GM12878 (cell line): ENCODE measurements at regions not wholly inside any gene's neighbourhood (a gene's known extent, or its start where the extent isn't known, plus 50 kb on each side); places are given as distances from the start of the nearest gene placed in this dataset.

Source experiments
- ATAC-seq: fragments of 200-7000 bp; cut with Tn5 transposase; 3 replicates; pipeline ENCODE4 v1.9.1; 2020; ENCODE audit warnings: mild to moderate bottlenecking, moderate library complexity
- BruUV-seq: library from RNA; stranded (reverse); fragments of 400-500 nt; replicated peaks from 2 replicates; lab custom pipeline; 2021; lab: Mats Ljungman, UMichigan
- CTCF ChIA-PET: fragments of 300-600 bp; sonication (Branson Sonifier 250); formaldehyde crosslinking; extraction: SDS; loops from one replicate; lab custom pipeline; 2021; ENCODE audit warnings: inconsistent platforms; lab: Yijun Ruan, JAX
- POLR2A ChIA-PET: fragments of 350-600 bp; formaldehyde crosslinking; extraction: SDS; loops from one replicate; lab custom pipeline; 2021; ENCODE audit warnings: inconsistent platforms; lab: Charles Lee
- RAD21 ChIA-PET: fragments of 300-600 bp; sonication (Branson Sonifier 250); formaldehyde crosslinking; loops from one replicate; lab custom pipeline; 2023; ENCODE audit warnings: antibody characterized with exemption; ENCODE audit not compliant: unreplicated experiment; lab: Charles Lee
- SMC1A ChIA-PET: fragments of 300-600 bp; sonication (Branson Sonifier 250); formaldehyde crosslinking; loops from one replicate; lab custom pipeline; 2023; ENCODE audit not compliant: unreplicated experiment, uncharacterized antibody; lab: Charles Lee
- DNase-seq: peaks from one replicate; pipeline ENCODE4 v3.0.0-alpha.2; 2011; ENCODE audit warnings: low read depth, low spot score
- FAIRE-seq: peaks from 3 replicates; lab custom pipeline; 2011; peaks lifted over from hg19 to GRCh38; lab: Jason Lieb, UNC
- H2AFZ ChIP-seq: 2 replicates; pipeline ENCODE4 v1.6.0; 2011; ENCODE audit warnings: low read depth, low read length, control low read depth; ENCODE audit not compliant: control insufficient read depth
- H3K27ac ChIP-seq: 2 replicates; pipeline ENCODE4 v1.5.1; 2011; ENCODE audit warnings: control low read depth; ENCODE audit not compliant: control insufficient read depth, insufficient read depth
- H3K27me3 ChIP-seq, 2 experiments: replicated peaks in 1 of 2; 2 replicates each; pipeline versions ENCODE4 v1.6.0 to v1.6.1; 2011; ENCODE audit warnings: low read length in 1 of 2; ENCODE audit not compliant: control insufficient read depth in 2 of 2, insufficient read depth in 2 of 2
- H3K36me3 ChIP-seq, 2 experiments: 2 replicates each; pipeline ENCODE4 v1.5.1; 2011; ENCODE audit warnings: low read length in 1 of 2; ENCODE audit not compliant: control insufficient read depth in 2 of 2, insufficient read depth in 2 of 2
- H3K4me1 ChIP-seq: 2 replicates; pipeline ENCODE4 v1.6.1; 2011; ENCODE audit warnings: mild to moderate bottlenecking, low read length, moderate library complexity, mixed read lengths; ENCODE audit not compliant: control insufficient read depth, insufficient read depth
- H3K4me2 ChIP-seq: 2 replicates; pipeline ENCODE4 v1.6.0; 2011; ENCODE audit warnings: control low read depth; ENCODE audit not compliant: control insufficient read depth, insufficient read depth
- H3K4me3 ChIP-seq: fragments of 200-600 bp; sonication (generic); 2 replicates; pipeline ENCODE4 v1.5.1; 2016
- H3K79me2 ChIP-seq: 2 replicates; pipeline ENCODE4 v1.6.0; 2011; ENCODE audit warnings: low read length; ENCODE audit not compliant: control insufficient read depth, insufficient read depth
- H3K9ac ChIP-seq: 2 replicates; pipeline ENCODE4 v1.8.0; 2011; ENCODE audit warnings: low read length, control low read depth, mixed read lengths; ENCODE audit not compliant: control insufficient read depth, insufficient read depth
- H3K9me3 ChIP-seq: replicated peaks from 3 replicates; pipeline ENCODE4 v1.5.1; 2011; ENCODE audit warnings: mild to moderate bottlenecking, low read length; ENCODE audit not compliant: control insufficient read depth, insufficient read depth
- H4K20me1 ChIP-seq: 2 replicates; pipeline ENCODE4 v1.6.0; 2011; ENCODE audit not compliant: control insufficient read depth, insufficient read depth
- IKZF1 ChIP-seq: fragments of 450-650 bp; conservative IDR thresholded peaks from 2 replicates; pipeline ENCODE4 v1.6.1; 2017; ENCODE audit warnings: antibody characterized with exemption, mild to moderate bottlenecking
- IRF3 ChIP-seq: fragments of 450-650 bp; IDR thresholded peaks from 2 replicates; pipeline ENCODE4 v1.6.1; 2014; ENCODE audit warnings: mild to moderate bottlenecking
- IRF4 ChIP-seq: IDR thresholded peaks from 2 replicates; pipeline ENCODE4 v1.6.1; 2011; ENCODE audit warnings: low read depth, low read length
- KLF5 ChIP-seq: fragments of 450-650 bp; IDR thresholded peaks from 2 replicates; pipeline ENCODE4 v1.6.1; 2014; ENCODE audit warnings: mild to moderate bottlenecking; ENCODE audit not compliant: partially characterized antibody
- MTA2 ChIP-seq: fragments of 450-650 bp; IDR thresholded peaks from 2 replicates; pipeline ENCODE4 v1.6.1; 2016; ENCODE audit warnings: low read depth, mild to moderate bottlenecking, moderate library complexity
- PKNOX1 ChIP-seq: fragments of 450-650 bp; IDR thresholded peaks from 2 replicates; pipeline ENCODE4 v1.6.1; 2016; ENCODE audit warnings: mild to moderate bottlenecking
- POU2F2 ChIP-seq: IDR thresholded peaks from 3 replicates; pipeline ENCODE4 v1.6.1; 2011; ENCODE audit warnings: low read depth, mild to moderate bottlenecking, low read length, borderline replicate concordance
- SREBF1 ChIP-seq: IDR thresholded peaks from 2 replicates; pipeline ENCODE4 v1.6.1; 2012; ENCODE audit warnings: mild to moderate bottlenecking, low read length
- TCF7 ChIP-seq: IDR thresholded peaks from 2 replicates; pipeline ENCODE4 v1.6.1; 2014; ENCODE audit warnings: antibody characterized with exemption, borderline replicate concordance
- WGBS: methylation state at CpG from one replicate; pipeline ENCODE4 v1.1.6; 2016; ENCODE audit warnings: low lambda C conversion rate; ENCODE audit not compliant: insufficient replicate concordance, insufficient coverage; ENCODE audit errors: missing lambda C conversion rate; 5-methylcytosine and 5-hydroxymethylcytosine counted together
- in situ Hi-C: fragments of 300-500 bp; cut with MboI; formaldehyde crosslinking; loops from 9 replicates; pipeline ENCODE4 v1.14.3; 2018; ENCODE audit warnings: mixed read lengths
- intact Hi-C: fragments of 100-400 bp; cut with micrococcal nuclease; formaldehyde crosslinking; loops from one replicate; pipeline ENCODE4 v1.14.2; 2022; ENCODE audit not compliant: unreplicated experiment
- TF ChIP-seq, protein P1 (sequence below): fragments of 450-650 bp; IDR thresholded peaks from 2 replicates; pipeline ENCODE4 v1.6.1; 2018; ENCODE audit warnings: mild to moderate bottlenecking, low read depth, moderate library complexity; ENCODE audit not compliant: partially characterized antibody
- TF ChIP-seq, protein P2 (sequence below): IDR thresholded peaks from 2 replicates; pipeline ENCODE4 v1.6.1; 2011; ENCODE audit warnings: low read depth, low read length, improper control_type of control experiment, borderline replicate concordance
- TF ChIP-seq, protein P3 (sequence below): IDR thresholded peaks from 2 replicates; pipeline ENCODE4 v1.6.1; 2012; ENCODE audit warnings: low read length, inconsistent platforms

GRCh38 chr12:92008345-92008744, 137.3 kb downstream of the BTG1 start:
- Histone ChIP-seq H3K9ac (no peak overlapping the region), H3K4me2 (no peak overlapping the region), H3K27me3 (no peaks in the 10 kb centered on the region), H2AFZ (no peak overlapping the region), H3K36me3 (no peaks in the 10 kb centered on the region), H3K4me3 (no peak overlapping the region), H3K9me3 (no peaks in the 10 kb centered on the region; the same call in 2 of the 3 replicates), H3K27ac (no peak overlapping the region), H3K4me1 (peaks cover 3% of the 10 kb centered on the region; the same call in 1 of the 2 replicates), H4K20me1 (no peaks in the 10 kb centered on the region), H3K79me2 (no peaks in the 10 kb centered on the region)
- ChIA-PET SMC1A (interaction anchor here (1.1 to 2.8 kb wide), 5 partner anchors 13 to 136 kb away, joined by 4 to 27 read pairs (median 7); no protein-coding TSS in a partner anchor), CTCF (interaction anchor here (0.6 to 1.2 kb wide), 3 partner anchors 128 to 196 kb away, joined by 3 read pairs; no protein-coding TSS in a partner anchor), POLR2A (no interaction called here), RAD21 (interaction anchor here (0.8 to 2.7 kb wide), 6 partner anchors 18 to 497 kb away, joined by 3 to 12 read pairs (median 5); no protein-coding TSS in a partner anchor)
- no TSS peak for BruUV-seq
- no peak for DNase-seq
- TF ChIP-seq SREBF1 (no peak), POU2F2 (no peak), IRF4 (no peak), KLF5 (no peak), TCF7 (no peak), IRF3 (no peak), MTA2 (no peak), IKZF1 (no peak), PKNOX1 (no peak)
- TF ChIP-seq, protein P1, sequence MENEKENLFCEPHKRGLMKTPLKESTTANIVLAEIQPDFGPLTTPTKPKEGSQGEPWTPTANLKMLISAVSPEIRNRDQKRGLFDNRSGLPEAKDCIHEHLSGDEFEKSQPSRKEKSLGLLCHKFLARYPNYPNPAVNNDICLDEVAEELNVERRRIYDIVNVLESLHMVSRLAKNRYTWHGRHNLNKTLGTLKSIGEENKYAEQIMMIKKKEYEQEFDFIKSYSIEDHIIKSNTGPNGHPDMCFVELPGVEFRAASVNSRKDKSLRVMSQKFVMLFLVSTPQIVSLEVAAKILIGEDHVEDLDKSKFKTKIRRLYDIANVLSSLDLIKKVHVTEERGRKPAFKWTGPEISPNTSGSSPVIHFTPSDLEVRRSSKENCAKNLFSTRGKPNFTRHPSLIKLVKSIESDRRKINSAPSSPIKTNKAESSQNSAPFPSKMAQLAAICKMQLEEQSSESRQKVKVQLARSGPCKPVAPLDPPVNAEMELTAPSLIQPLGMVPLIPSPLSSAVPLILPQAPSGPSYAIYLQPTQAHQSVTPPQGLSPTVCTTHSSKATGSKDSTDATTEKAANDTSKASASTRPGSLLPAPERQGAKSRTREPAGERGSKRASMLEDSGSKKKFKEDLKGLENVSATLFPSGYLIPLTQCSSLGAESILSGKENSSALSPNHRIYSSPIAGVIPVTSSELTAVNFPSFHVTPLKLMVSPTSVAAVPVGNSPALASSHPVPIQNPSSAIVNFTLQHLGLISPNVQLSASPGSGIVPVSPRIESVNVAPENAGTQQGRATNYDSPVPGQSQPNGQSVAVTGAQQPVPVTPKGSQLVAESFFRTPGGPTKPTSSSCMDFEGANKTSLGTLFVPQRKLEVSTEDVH, result no peak
- TF ChIP-seq, protein P2, sequence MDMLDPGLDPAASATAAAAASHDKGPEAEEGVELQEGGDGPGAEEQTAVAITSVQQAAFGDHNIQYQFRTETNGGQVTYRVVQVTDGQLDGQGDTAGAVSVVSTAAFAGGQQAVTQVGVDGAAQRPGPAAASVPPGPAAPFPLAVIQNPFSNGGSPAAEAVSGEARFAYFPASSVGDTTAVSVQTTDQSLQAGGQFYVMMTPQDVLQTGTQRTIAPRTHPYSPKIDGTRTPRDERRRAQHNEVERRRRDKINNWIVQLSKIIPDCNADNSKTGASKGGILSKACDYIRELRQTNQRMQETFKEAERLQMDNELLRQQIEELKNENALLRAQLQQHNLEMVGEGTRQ, result no peak
- TF ChIP-seq, protein P3, sequence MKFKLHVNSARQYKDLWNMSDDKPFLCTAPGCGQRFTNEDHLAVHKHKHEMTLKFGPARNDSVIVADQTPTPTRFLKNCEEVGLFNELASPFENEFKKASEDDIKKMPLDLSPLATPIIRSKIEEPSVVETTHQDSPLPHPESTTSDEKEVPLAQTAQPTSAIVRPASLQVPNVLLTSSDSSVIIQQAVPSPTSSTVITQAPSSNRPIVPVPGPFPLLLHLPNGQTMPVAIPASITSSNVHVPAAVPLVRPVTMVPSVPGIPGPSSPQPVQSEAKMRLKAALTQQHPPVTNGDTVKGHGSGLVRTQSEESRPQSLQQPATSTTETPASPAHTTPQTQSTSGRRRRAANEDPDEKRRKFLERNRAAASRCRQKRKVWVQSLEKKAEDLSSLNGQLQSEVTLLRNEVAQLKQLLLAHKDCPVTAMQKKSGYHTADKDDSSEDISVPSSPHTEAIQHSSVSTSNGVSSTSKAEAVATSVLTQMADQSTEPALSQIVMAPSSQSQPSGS, result no peak
- FAIRE-seq, result no peak
- WGBS, result 82% methylated on average over 5 of the region's 5 CpGs
- intact Hi-C loops (no loop called here), in situ Hi-C loops (no loop called here)
- ATAC-seq, result no peak
